AG20443 (cell line): ENCODE measurements at regions not wholly inside any gene's neighbourhood (a gene's known extent, or its start where the extent isn't known, plus 50 kb on each side); places are given as distances from the start of the nearest gene placed in this dataset.
"Not testable (repeated sequence)": the region's sequence is repeated elsewhere in the genome, so short reads cannot be mapped to it uniquely, and the experiment has no call there.

Source experiments
- DNase-seq: peaks from one replicate; pipeline ENCODE4 v3.0.0; 2012; ENCODE audit warnings: low spot score, mixed read lengths

DNA sequence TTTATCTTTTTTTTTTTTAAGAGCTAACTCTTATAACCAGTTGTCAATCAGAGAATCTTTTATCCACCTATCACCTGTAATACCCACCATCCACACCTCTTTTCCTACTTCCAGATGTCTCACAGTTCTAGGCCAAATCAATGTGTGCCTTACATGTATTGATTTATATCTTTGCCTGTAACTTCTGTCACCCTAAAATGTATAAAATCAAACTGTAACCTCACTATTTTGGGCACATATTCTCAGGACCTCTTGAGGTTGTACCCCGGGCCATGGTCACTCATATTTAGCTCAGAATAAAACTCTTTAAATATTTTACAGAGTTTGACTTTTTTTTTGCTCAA, 404.7 kb upstream of the RORB start:
- no peak for DNase-seq

DNA sequence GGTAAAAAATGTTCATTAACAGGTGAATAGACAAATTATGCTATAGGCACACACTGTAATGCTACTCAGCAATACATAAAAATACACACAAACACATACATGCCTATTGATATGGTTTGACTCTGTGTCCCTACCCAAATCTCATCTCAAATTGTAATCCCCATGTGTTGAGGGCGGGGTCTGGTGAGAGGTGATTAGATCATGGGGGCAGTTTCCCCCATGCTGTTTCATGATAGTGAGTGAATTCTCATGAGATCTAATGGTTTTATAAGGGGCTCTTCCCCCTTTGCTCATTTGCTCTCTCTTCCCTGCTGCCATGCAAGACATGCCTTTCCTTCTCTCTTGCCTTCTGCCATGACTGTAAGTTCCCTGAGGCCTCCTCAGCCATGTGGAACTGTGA, 403.1 kb upstream of the RORB start:
- not testable (repeated sequence) for DNase-seq

GRCh38 chr9:74094766-74095165, 402.4 kb upstream of the RORB start:
- no peak for DNase-seq

- no peak for DNase-seq
Observed at GRCh38 chr9:74095925-74096324, 401.2 kb upstream of the RORB start.

GRCh38 chr9:74096420-74096819, 400.7 kb upstream of the RORB start:
- DNase-seq, result no peak

GRCh38 chr9:74100042-74100441, 397.1 kb upstream of the RORB start:
- DNase-seq, result no peak

DNA sequence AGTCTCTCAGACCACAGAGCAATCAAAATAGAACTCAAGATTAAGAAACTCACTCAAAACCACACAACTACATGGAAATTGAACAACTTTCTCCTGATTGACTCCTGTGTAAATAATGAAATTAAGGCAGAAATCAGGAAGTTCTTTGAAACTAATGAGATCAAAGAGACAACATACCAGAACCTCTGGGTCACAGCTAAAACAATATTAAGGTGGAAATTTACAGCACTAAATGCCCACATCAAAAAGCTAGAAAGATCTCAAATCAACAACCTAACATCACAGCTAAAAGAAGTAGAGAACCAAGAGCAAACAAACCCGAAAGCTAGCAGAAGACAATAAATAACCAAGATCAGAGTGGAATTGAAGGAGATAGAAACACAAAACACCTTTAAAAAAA, 395.0 kb upstream of the RORB start:
- DNase-seq, result not testable (repeated sequence)

GRCh38 chr9:74102702-74103101, 394.4 kb upstream of the RORB start:
- no peak for DNase-seq

DNA sequence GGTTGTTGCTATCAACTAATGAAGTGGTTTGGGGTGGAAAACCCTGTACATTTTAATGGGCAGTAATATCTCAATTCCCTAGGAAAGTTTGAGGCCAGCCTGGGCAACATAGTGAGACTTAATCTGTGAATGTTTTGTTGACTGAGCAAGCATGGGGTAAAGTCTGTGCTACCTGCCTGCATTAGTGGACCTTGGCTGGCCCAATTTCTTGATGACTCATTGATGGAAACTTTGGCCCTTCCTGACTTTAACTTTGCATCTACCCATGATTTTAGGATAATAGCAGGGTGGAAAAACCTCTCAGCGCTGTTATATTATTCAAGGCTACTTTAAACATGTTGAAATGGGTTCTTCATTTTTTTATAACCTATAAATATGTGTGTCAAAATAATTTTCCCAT, 389.4 kb upstream of the RORB start:
- DNase-seq, result no peak

- DNase-seq, result no peak
Observed at GRCh38 chr9:74115976-74116375, 381.2 kb upstream of the RORB start.

DNA sequence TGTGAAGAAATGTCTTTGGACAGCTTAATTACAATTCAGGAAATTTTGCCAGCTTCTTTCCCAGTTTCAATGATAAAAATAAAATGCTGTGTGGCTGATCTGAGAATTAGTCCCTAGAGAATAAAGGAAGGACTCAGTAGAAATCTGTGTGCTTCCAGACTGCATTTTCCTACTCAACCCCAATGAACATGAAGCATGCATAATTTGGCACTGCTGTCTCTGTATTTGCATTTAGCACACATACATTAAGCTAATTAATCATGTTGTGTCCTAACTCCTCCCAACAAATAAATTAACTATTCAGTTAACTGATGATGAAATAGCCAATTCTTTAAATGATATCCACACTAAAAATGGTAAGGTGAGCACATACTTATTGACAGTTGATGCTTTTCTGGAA, 380.0 kb upstream of the RORB start:
- no peak for DNase-seq

GRCh38 chr9:74117731-74118130, 379.4 kb upstream of the RORB start:
- no peak for DNase-seq

- no peak for DNase-seq
Observed at GRCh38 chr9:74120061-74120460, 377.1 kb upstream of the RORB start.

GRCh38 chr9:74120470-74120869, 376.7 kb upstream of the RORB start:
- no peak for DNase-seq

DNA sequence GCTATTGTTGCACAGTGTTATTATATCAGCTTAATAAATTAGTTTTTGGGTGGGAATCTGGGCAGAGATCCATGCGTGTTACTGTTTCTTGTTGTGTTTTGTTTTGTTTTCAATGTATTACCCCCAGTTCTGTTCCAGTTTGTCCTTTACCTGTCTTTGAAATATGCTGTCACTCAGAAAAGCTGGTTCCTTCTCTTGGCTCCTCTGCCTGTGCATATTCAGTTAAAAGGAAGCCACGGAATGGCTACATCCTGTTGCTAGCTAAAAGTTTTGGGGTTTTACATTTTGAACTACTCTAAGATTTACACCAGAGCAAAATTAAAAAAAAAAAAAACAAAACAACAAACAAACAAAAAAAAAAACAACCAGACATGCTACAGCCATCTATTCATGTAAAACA, 374.9 kb upstream of the RORB start:
- no peak for DNase-seq

- no peak for DNase-seq
Observed at GRCh38 chr9:74122661-74123060, 374.5 kb upstream of the RORB start.

DNA sequence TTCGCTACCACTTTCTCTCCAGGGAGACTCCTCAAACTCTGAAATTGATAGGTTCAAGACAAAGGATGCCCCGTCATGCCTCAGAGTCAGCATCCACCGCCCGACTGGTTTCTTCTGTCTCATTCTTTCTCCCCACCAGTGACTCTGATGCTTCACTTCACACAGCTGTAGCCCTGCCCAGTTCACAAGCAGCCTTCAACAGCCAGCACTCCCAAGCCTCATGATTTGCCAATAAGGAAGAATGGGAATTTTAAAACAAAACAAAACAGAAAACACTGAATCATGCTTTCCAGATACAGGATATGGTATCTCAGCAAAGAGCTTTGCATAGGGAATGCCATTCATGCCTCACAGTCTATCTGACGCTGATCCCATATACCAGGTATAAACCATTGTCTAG, 371.2 kb upstream of the RORB start:
- DNase-seq, result no peak

DNA sequence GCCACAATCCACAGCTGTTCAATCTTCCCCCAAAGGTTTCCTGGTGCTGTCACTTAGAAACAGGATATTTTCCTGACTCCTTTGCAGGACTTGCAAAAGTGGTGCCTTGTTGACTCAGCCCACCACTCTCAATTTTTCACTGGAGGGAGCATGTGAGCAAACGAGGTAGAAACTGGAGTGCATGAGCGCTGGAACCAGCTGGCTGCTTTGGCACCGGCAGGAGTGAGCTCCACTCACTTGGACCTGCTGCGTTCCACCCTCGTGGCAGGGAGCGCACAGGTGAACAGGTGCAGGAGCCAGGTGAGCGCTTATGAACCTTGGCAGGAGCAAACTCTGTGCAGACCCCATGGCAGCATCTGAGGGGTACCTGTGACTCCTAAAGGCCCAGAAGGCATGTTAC, 364.1 kb upstream of the RORB start:
- no peak for DNase-seq

GRCh38 chr9:74133921-74134320, 363.2 kb upstream of the RORB start:
- no peak for DNase-seq

GRCh38 chr9:74138182-74138581, 359.0 kb upstream of the RORB start:
- no peak for DNase-seq

DNA sequence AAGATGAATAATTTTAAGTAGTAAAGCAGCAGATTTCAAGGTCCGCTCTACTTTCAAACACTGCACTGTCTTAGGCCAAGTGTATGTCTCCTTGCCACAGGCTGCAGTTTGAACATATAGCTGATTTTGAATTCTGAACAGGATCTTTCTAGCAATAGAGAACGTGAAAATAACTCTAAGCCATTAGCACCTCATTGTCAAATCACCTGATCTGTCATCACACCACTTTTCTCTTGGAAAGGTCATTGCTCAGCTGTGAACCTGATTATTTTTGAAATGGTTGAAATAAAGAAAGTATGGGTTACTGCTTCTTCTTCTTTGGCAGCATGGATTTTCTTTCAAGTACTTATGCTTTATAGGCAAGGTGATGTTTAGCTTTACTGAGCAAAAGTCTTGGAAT, 357.0 kb upstream of the RORB start:
- DNase-seq, result no peak

GRCh38 chr9:74147906-74148305, 349.2 kb upstream of the RORB start:
- DNase-seq, result no peak

DNA sequence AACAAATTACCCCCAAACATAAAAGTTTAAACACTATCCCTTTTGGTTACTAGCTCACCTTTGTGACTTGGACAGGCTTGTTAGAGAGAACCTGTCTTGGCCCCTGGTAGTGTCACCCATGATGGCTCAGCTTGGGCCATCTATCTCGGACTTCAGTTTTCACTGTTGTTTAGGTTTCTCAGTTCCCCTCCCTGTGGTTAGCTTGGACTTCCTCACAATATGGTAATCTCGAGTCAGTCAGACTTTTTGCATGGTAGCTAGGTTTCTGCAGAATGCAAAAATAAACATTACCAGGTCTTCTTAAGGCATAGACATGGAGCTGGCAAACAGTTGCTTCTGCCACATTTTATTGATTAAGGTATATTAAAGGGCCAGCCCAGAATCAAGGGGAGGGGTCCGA, 324.3 kb upstream of the RORB start:
- no peak for DNase-seq

- DNase-seq, result no peak
Observed at GRCh38 chr9:74173284-74173683, 323.9 kb upstream of the RORB start.

DNA sequence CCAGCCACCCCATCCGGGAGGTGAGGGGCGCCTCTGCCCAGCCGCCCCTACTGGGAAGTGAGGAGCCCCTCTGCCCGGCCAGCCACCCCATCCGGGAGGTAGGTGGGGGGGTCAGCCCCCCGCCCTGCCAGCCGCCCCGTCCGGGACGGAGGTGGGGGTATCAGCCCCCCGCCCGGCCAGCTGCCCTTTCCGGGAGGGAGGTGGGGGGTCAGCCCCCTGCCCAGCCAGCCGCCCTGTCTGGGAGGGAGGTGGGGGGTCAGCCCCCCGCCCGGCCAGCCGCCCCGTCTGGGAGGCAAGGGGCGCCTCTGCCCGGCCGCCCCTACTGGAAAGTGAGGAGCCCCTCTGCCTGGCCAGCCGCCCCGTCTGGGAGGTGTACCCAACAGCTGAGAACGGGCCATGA, 299.4 kb upstream of the RORB start:
- not testable (repeated sequence) for DNase-seq
